CD4-positive, CD25-positive, alpha-beta regulatory T cell (primary cell): ENCODE measurements at regions not wholly inside any gene's neighbourhood (a gene's known extent, or its start where the extent isn't known, plus 50 kb on each side); places are given as distances from the start of the nearest gene placed in this dataset.

Source experiments
- ATAC-seq, 2 donors: fragments of 150-1000 bp; cut with Tn5 transposase; one replicate each; pipeline ENCODE4 v1.10.0; 2021; ENCODE audit warnings: low read depth in 2 of 2, moderate number of reproducible peaks in 2 of 2, moderate library complexity in 1 of 2
- DNase-seq, 3 donors: peaks; one replicate each; pipeline versions ENCODE4 v3.0.0 to v3.0.0-alpha.2; 2012 to 2022; ENCODE audit warnings: mixed read lengths in 1 of 3
- H3K27ac ChIP-seq: one replicate; pipeline ENCODE4 v1.7.0; 2013; ENCODE audit warnings: mild to moderate bottlenecking, low read length; ENCODE audit not compliant: insufficient read depth, poor library complexity, severe bottlenecking
- H3K27me3 ChIP-seq: one replicate; pipeline ENCODE4 v1.7.0; 2013; ENCODE audit warnings: low read length; ENCODE audit not compliant: control insufficient read depth, insufficient read depth
- H3K36me3 ChIP-seq: one replicate; pipeline ENCODE4 v1.7.0; 2013; ENCODE audit warnings: mild to moderate bottlenecking, low read length, moderate library complexity; ENCODE audit not compliant: control insufficient read depth, insufficient read depth
- H3K4me1 ChIP-seq: 2 replicates; pipeline ENCODE4 v1.7.0; 2013; ENCODE audit warnings: mild to moderate bottlenecking, low read length; ENCODE audit not compliant: insufficient read depth, control insufficient read depth, poor library complexity, severe bottlenecking
- H3K4me3 ChIP-seq: one replicate; pipeline ENCODE4 v1.7.0; 2013; ENCODE audit warnings: low read depth, mild to moderate bottlenecking, low read length, moderate library complexity
- H3K9me3 ChIP-seq, 2 experiments: 1 replicate in 1 of 2; 2 replicates in 1 of 2; pipeline ENCODE4 v1.7.0; 2013; ENCODE audit warnings: low read length in 2 of 2, mild to moderate bottlenecking in 1 of 2, moderate library complexity in 1 of 2; ENCODE audit not compliant: control insufficient read depth in 2 of 2
- H3K27ac Mint-ChIP-seq, 3 donors: one replicate each; pipeline ENCODE4 v1.8.0; 2020 to 2022; ENCODE audit warnings: mild to moderate bottlenecking in 3 of 3, mixed read lengths in 3 of 3, moderate library complexity in 2 of 3
- H3K27me3 Mint-ChIP-seq: one replicate; pipeline ENCODE4 v1.8.0; 2022; ENCODE audit warnings: mild to moderate bottlenecking, mixed read lengths
- H3K36me3 Mint-ChIP-seq: one replicate; pipeline ENCODE4 v1.8.0; 2020; ENCODE audit warnings: mixed read lengths
- H3K4me1 Mint-ChIP-seq, 4 donors: one replicate each; pipeline ENCODE4 v1.8.0; 2020 to 2022; ENCODE audit warnings: mixed read lengths in 4 of 4, mild to moderate bottlenecking in 1 of 4
- H3K4me3 Mint-ChIP-seq, 4 donors: one replicate each; pipeline ENCODE4 v1.8.0; 2020 to 2022; ENCODE audit warnings: mild to moderate bottlenecking in 4 of 4, mixed read lengths in 4 of 4, moderate library complexity in 3 of 4
- H3K9me3 Mint-ChIP-seq, 7 donors: one replicate each; pipeline ENCODE4 v1.8.0; 2020 to 2022; ENCODE audit warnings: mixed read lengths in 7 of 7, mild to moderate bottlenecking in 3 of 7, moderate library complexity in 2 of 7

DNA sequence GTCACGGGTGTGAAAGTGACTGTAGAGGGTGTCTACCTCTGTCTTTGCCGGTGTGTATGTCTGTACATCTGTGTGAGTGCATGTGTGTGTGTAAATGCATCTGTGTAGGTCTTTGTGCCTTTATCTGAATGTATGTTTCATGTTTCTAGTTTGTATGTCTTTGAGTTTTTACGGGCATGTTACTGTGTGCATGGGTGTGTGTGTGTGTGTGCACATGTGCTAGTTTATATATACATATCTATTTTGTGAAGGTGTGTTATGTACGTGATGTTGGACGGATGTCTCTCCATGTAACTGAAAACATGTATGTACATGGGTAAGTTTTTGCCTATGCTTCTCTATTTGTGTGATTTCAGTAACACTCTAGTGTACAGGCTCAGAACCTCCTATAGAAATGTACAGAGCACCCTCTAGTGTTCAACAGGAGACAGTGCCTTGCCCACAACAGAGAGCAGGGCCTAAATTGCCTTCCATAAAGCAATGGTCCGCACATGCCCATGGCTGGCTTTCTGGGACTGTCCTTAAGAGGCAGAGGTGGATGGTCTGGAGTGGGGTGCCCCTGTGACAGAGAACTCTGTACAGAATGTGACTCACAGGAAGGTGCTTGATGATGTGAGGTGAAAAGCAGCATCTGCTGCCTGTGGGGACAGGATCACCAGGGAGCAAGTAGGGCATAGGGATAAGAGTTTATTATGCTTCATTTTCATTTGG is 343.5 kb downstream of the RAPGEF2 start:
- DNase-seq: peak in 2 of 3 donors; percentile 12 to 41

DNA sequence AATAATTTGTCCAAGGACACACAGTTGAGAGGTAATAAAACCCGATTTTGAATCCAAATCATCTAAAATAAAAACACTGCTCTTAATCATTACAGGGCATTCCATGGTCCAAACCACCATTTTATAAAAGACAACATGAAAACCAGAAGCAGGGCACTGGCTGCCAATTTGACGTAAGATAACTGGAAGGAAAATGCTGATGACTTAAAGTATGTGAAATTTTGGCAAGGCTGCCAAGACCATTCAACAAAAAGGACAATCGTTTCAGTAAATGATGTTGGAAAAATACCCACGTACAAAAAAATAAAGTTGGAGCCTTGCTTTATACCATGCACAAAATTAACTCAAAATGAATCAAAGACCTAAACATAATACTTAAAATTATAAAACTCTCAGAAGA is 344.4 kb downstream of the RAPGEF2 start:
- Histone ChIP-seq H3K36me3 (no peaks in the 10 kb centered on the region), H3K27ac (no peak overlapping the region), H3K27me3 (no peaks in the 10 kb centered on the region), H3K9me3 (no peaks in the 10 kb centered on the region), H3K4me1 (no peaks in the 10 kb centered on the region), H3K4me3 (no peak overlapping the region)
- DNase-seq (no peak), ATAC-seq (no peak)
- peaks cover 10% of the 10 kb centered on the region for H3K27me3 Mint-ChIP-seq
- no peaks in the 10 kb centered on the region for H3K36me3 Mint-ChIP-seq
- H3K9me3 Mint-ChIP-seq: peaks cover 0 to 2% (median 0%) of the 10 kb centered on the region in 7 donors
- H3K4me3 Mint-ChIP-seq: no peak overlapping the region
- no peak overlapping the region for H3K27ac Mint-ChIP-seq
- H3K4me1 Mint-ChIP-seq: no peaks in the 10 kb centered on the region

More for the DNA sequence above, 343.5 kb downstream of the RAPGEF2 start:
- Histone ChIP-seq H3K4me3 (no peak overlapping the region), H3K27ac (no peak overlapping the region), H3K27me3 (no peaks in the 10 kb centered on the region), H3K4me1 (no peaks in the 10 kb centered on the region), H3K36me3 (no peaks in the 10 kb centered on the region), H3K9me3 (no peaks in the 10 kb centered on the region)
- Mint-ChIP-seq H3K4me1 (no peaks in the 10 kb centered on the region), H3K27ac (no peak overlapping the region), H3K9me3 (peaks cover 0 to 1% (median 0%) of the 10 kb centered on the region in 7 donors), H3K27me3 (peaks cover 10% of the 10 kb centered on the region), H3K36me3 (no peaks in the 10 kb centered on the region), H3K4me3 (no peak overlapping the region)
- peak in 1 of 2 donors; percentile 44 for ATAC-seq

DNA sequence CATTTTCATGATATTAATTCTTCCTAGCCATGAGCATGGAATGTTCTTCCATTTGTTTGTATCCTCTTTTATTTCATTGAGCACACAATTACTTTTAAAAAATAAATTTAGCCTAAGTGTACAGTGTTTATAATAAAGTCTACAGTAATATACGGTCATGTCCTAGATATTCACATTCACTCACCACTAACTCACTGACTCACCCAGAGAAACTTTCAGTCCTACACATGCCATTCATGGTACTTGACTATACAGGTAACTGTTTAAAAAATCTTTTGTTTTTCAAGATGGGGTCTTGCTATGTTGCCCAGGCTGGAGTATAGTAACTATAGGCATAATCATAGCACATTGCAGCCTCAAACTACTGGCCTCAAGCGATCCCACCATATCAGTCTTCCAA is 348.1 kb downstream of the RAPGEF2 start:
- H3K9me3 ChIP-seq: no peaks in the 10 kb centered on the region
- no peaks in the 10 kb centered on the region for H3K36me3 ChIP-seq
- peaks cover 0 to 2% (median 0%) of the 10 kb centered on the region in 7 donors for H3K9me3 Mint-ChIP-seq
- no peak overlapping the region for H3K4me3 ChIP-seq
- H3K27ac ChIP-seq: no peak overlapping the region
- no peaks in the 10 kb centered on the region for H3K36me3 Mint-ChIP-seq
- peaks cover 10% of the 10 kb centered on the region for H3K27me3 Mint-ChIP-seq
- H3K4me3 Mint-ChIP-seq: no peak overlapping the region
- no peaks in the 10 kb centered on the region for H3K27me3 ChIP-seq
- ATAC-seq: no peak
- H3K4me1 Mint-ChIP-seq: peaks cover 0 to 2% (median 0%) of the 10 kb centered on the region in 4 donors
- DNase-seq: no peak
- H3K27ac Mint-ChIP-seq: no peak overlapping the region
- no peaks in the 10 kb centered on the region for H3K4me1 ChIP-seq

DNA sequence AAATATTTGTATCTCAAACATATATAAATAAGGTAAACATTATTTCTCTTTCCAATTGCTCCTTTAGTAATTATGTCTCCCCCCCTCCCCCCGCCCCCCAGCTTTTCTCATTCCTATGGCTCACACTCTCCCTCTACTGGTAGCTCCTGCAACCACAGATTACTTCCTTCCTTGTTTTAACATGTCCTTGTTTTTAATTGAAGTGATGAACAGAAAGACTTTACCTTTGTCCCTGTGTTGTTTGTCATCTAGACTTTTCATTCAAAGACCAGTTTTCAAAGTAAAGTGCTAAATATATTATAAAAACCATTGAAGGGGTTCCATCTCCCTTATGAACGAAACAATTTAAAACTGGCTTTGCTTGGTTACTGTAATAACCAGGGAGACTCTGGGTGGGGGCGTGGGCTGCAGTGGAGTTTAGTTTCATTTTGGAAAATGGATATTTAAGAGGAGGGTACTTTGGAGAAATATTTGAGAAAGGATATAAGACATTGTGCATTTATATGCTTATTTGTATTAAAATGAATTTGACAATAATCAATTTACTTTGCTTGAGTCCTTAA is 352.9 kb downstream of the RAPGEF2 start:
- H3K4me3 Mint-ChIP-seq: no peak overlapping the region
- H3K27me3 Mint-ChIP-seq: peaks cover 13% of the 10 kb centered on the region
- no peak overlapping the region for H3K27ac Mint-ChIP-seq
- H3K9me3 Mint-ChIP-seq: peaks cover 0 to 4% (median 0%) of the 10 kb centered on the region in 7 donors
- no peaks in the 10 kb centered on the region for H3K27me3 ChIP-seq
- ATAC-seq (no peak), DNase-seq (peak in 1 of 3 donors; percentile 18)
- H3K36me3 Mint-ChIP-seq: no peaks in the 10 kb centered on the region
- H3K4me3 ChIP-seq: no peak overlapping the region
- no peaks in the 10 kb centered on the region for H3K4me1 ChIP-seq
- H3K9me3 ChIP-seq: no peaks in the 10 kb centered on the region
- peaks cover 0 to 2% (median 0%) of the 10 kb centered on the region in 4 donors for H3K4me1 Mint-ChIP-seq
- no peak overlapping the region for H3K27ac ChIP-seq
- H3K36me3 ChIP-seq: no peaks in the 10 kb centered on the region

DNA sequence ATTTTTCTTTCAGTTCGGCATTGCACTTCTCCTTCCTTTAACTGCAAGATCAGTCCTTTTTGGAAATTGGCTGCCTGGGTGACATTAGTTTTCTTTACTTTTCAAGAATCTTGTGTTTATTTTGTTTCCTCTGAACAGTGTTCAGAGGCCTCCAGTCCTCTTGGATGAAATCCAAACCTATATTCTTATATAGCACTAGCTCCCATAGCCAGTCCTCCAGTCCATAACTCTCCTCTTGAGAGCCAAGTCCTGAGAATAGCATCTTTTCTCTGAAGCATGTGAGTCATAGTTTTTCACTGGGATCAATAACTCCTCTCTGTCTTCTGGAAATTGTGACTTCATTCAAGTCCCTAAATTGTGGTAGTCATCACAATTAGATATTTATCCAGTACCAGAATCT is 357.5 kb downstream of the RAPGEF2 start:
- Histone ChIP-seq H3K27me3 (no peaks in the 10 kb centered on the region), H3K36me3 (no peaks in the 10 kb centered on the region), H3K4me3 (no peak overlapping the region), H3K4me1 (no peaks in the 10 kb centered on the region), H3K9me3 (peaks cover 6 to 8% of the 10 kb centered on the region in 2 experiments), H3K27ac (no peak overlapping the region)
- peaks cover 0 to under 1% (median 0%) of the 10 kb centered on the region in 4 donors for H3K4me1 Mint-ChIP-seq
- peaks cover 5% of the 10 kb centered on the region for H3K27me3 Mint-ChIP-seq
- DNase-seq (no peak), ATAC-seq (no peak)
- peaks cover 0 to 16% (median 9%) of the 10 kb centered on the region in 7 donors for H3K9me3 Mint-ChIP-seq
- H3K27ac Mint-ChIP-seq: peak overlapping the region in 1 of 3 donors; percentile 1
- H3K36me3 Mint-ChIP-seq: no peaks in the 10 kb centered on the region
- no peak overlapping the region for H3K4me3 Mint-ChIP-seq

DNA sequence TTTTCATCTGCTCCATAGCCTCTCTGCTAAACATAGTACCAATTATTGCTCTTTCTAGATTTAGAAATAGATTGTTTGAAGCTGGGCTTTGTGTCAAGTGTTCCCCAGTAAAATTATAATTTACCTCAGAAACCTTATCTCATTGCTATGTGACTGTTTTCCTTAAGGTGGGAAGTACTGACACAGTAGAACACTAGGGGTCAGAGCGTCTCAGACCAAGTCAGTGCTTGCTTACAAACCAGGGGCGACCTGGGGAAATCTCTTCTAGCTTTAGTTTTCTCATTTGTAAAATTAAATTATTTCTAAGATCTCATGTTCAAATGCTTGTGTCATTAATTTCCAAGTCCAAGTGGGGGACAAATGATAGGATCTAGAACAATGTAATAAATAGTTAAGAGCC is 360.4 kb downstream of the RAPGEF2 start:
- Mint-ChIP-seq H3K27ac (no peak overlapping the region), H3K9me3 (peaks cover 0 to 21% (median 8%) of the 10 kb centered on the region in 7 donors), H3K27me3 (peaks cover 5% of the 10 kb centered on the region), H3K36me3 (no peaks in the 10 kb centered on the region), H3K4me3 (no peak overlapping the region), H3K4me1 (no peaks in the 10 kb centered on the region)
- no peak for ATAC-seq
- Histone ChIP-seq H3K36me3 (no peaks in the 10 kb centered on the region), H3K4me3 (no peak overlapping the region), H3K9me3 (peaks cover 6 to 8% of the 10 kb centered on the region in 2 experiments), H3K27me3 (no peaks in the 10 kb centered on the region), H3K27ac (no peak overlapping the region), H3K4me1 (no peaks in the 10 kb centered on the region)
- DNase-seq: no peak

DNA sequence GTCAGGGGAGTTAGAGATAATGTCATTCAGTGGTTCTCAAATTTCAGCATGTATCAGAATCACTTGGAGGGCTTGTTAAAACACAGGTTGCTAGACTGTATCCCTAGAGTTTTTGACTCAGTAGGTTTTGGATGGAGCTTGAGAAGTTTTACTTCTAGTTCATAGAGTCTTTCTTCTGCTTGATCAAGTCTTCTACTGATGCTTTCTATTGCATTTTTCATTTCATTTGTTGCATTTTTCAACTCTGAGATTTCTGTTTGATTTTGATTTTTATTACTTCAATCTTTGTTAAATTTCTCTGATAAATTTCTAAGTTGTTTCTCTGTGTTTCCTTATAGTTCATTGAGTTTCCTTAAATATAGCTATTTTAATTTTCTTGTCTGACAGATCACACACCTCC is 361.4 kb downstream of the RAPGEF2 start:
- Histone ChIP-seq H3K36me3 (no peaks in the 10 kb centered on the region), H3K4me1 (no peaks in the 10 kb centered on the region), H3K9me3 (peaks cover 6 to 8% of the 10 kb centered on the region in 2 experiments), H3K4me3 (no peak overlapping the region), H3K27me3 (no peaks in the 10 kb centered on the region), H3K27ac (no peak overlapping the region)
- no peak for ATAC-seq
- Mint-ChIP-seq H3K9me3 (peaks cover 0 to 21% (median 9%) of the 10 kb centered on the region in 7 donors), H3K4me1 (no peaks in the 10 kb centered on the region), H3K36me3 (no peaks in the 10 kb centered on the region), H3K27me3 (peaks cover 5% of the 10 kb centered on the region), H3K4me3 (no peak overlapping the region), H3K27ac (no peak overlapping the region)
- DNase-seq: no peak

DNA sequence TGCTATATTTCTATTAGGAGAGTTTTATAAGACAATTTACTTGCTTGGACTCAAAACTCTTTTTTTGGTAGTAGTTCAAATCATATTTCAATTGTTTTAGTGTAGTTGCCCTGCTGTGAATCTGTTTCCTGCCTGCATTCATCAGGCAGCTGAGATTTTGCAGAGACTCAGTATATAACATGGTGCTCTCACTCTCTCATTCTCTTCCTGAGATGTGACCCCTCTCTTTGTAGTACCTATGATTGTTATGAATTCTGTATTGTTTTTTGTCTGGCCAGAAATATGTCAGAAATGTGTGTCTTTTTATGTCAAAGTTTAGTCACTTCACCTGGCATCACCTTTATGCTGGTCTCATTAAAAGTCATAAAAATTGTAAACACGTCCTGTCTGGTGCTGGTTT is 374.0 kb downstream of the RAPGEF2 start:
- Mint-ChIP-seq H3K36me3 (no peaks in the 10 kb centered on the region), H3K9me3 (peaks cover 0 to 2% (median 0%) of the 10 kb centered on the region in 7 donors)

More for the DNA sequence above, 374.0 kb downstream of the RAPGEF2 start:
- Mint-ChIP-seq H3K27me3 (no peaks in the 10 kb centered on the region), H3K27ac (no peak overlapping the region), H3K4me3 (no peak overlapping the region), H3K4me1 (no peaks in the 10 kb centered on the region)
- Histone ChIP-seq H3K4me1 (no peaks in the 10 kb centered on the region), H3K27me3 (no peaks in the 10 kb centered on the region), H3K9me3 (no peaks in the 10 kb centered on the region), H3K36me3 (no peaks in the 10 kb centered on the region), H3K27ac (no peak overlapping the region), H3K4me3 (no peak overlapping the region)
- ATAC-seq: no peak
- no peak for DNase-seq
